ENCODE measurements at regions not wholly inside any gene's neighbourhood (a gene's known extent, or its start where the extent isn't known, plus 50 kb on each side); places are given as distances from the start of the nearest gene placed in this dataset.

- TF ChIP-seq CTCF (IDR thresholded peaks at IDR 0.05; ENCODE audit: insufficient read depth, low read length), result no peak
- TF ChIP-seq SPI1 (IDR thresholded peaks at IDR 0.05; ENCODE audit: borderline replicate concordance, low read depth), result no peak
- no peak for DNase-seq (ENCODE audit: low read depth in 1 of 2, low spot score in 1 of 2)
- Histone ChIP-seq H3K4me3 (replicated peaks; ENCODE audit: insufficient read depth, low read length) (no peak overlapping the region), H3K27ac (replicated peaks) (no peak overlapping the region), H3K27me3 (ENCODE audit: insufficient read depth, poor library complexity, severe bottlenecking) (no peaks in the 10 kb centered on the region)
Observed at GRCh38 chr5:133781436-133782225, 169.3 kb upstream of the FSTL4 start.

DNA sequence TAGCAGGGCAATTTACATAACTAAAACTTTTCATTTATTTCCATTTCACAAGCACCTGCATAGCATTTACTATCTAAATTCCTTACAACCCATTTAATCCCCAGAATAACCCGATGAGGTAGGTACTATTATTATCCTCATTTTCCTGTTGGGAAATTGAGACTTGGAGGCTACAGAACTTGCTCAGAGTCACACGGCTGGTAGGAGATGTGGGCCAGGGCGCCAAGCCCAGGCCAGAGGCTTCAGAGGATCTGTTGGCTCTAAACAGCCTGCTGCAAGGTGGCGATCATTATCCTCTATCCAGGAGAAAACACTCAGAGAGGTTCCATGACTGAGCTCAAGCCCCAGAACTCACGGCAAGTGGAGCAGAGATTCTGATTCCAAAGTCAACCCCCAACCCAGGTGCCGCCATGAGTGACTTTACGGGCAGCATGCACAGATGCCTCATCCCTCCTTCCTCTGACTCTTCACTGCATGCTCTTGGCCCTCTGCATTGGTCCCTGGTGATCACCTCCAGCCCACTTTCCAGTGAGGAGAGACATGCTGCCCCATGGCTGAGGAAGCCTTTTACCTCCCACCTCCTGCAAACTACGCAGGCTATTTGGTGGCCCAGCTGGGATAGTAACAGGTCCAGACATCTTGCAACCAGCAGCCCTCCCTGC, 168.4 kb upstream of the FSTL4 start:
- H3K4me3 ChIP-seq (replicated peaks; ENCODE audit: insufficient read depth, low read length), result no peak overlapping the region
- no peak for DNase-seq (ENCODE audit: low read depth in 1 of 2, low spot score in 1 of 2)
- H3K27me3 ChIP-seq (ENCODE audit: insufficient read depth, poor library complexity, severe bottlenecking), result no peaks in the 10 kb centered on the region
- TF ChIP-seq SPI1 (IDR thresholded peaks at IDR 0.05; ENCODE audit: borderline replicate concordance, low read depth), result no peak
- TF ChIP-seq POLR2AphosphoS5 (IDR thresholded peaks at IDR 0.05; ENCODE audit: low read depth), result no peak
- no peak for TF ChIP-seq CTCF (IDR thresholded peaks at IDR 0.05; ENCODE audit: insufficient read depth, low read length)
- TF ChIP-seq GABPA (IDR thresholded peaks at IDR 0.05; ENCODE audit: low read depth), result no peak
- no peak for TF ChIP-seq REST (IDR thresholded peaks at IDR 0.05; ENCODE audit: insufficient replicate concordance, low read depth)
- no peak overlapping the region for H3K27ac ChIP-seq (replicated peaks)

GRCh38 chr5:133779828-133780475, 167.6 kb upstream of the FSTL4 start:
- Histone ChIP-seq H3K4me3 (replicated peaks; ENCODE audit: insufficient read depth, low read length) (no peak overlapping the region), H3K27ac (replicated peaks) (no peak overlapping the region), H3K27me3 (ENCODE audit: insufficient read depth, poor library complexity, severe bottlenecking) (no peaks in the 10 kb centered on the region)
- TF ChIP-seq REST (IDR thresholded peaks at IDR 0.05; ENCODE audit: insufficient replicate concordance, low read depth), result no peak
- DNase-seq (ENCODE audit: low read depth in 1 of 2, low spot score in 1 of 2), result no peak

- TF ChIP-seq GABPA (IDR thresholded peaks at IDR 0.05; ENCODE audit: low read depth) (no peak), CTCF (IDR thresholded peaks at IDR 0.05; ENCODE audit: insufficient read depth, low read length) (no peak), REST (IDR thresholded peaks at IDR 0.05; ENCODE audit: insufficient replicate concordance, low read depth) (no peak), POLR2AphosphoS5 (IDR thresholded peaks at IDR 0.05; ENCODE audit: low read depth) (no peak), SPI1 (IDR thresholded peaks at IDR 0.05; ENCODE audit: borderline replicate concordance, low read depth) (no peak)
- Histone ChIP-seq H3K27me3 (ENCODE audit: insufficient read depth, poor library complexity, severe bottlenecking) (no peaks in the 10 kb centered on the region), H3K27ac (replicated peaks) (no peak overlapping the region), H3K4me3 (replicated peaks; ENCODE audit: insufficient read depth, low read length) (no peak overlapping the region)
- DNase-seq (ENCODE audit: low read depth in 1 of 2, low spot score in 1 of 2), result no peak
Observed at GRCh38 chr5:133778636-133779035, 166.3 kb upstream of the FSTL4 start.

All from HL-60 (cell line).